ENCODE measurements at regions not wholly inside any gene's neighbourhood (a gene's known extent, or its start where the extent isn't known, plus 50 kb on each side); places are given as distances from the start of the nearest gene placed in this dataset.

DNA sequence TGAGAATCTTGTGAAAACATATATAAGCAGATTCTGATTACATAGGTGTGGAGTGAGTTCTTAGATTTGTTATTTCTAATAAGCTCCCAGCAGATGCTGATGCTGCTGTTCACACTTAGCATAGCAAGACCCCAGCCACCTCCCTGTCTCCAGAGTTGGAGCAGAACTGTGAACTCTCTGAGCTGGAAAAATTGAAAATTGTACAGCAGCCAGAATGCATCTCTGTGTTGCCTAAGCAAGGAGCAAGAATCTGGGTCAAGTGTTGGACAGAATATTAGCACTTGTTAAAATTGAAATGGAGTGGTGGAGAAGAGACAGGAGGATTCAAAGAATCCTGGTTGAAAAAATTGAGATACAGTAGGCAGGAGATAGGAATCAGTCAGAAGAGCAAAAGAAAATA lies 146.6 kb upstream of the FAM47C start:
- no peak for TF ChIP-seq POLR2A (IDR thresholded peaks at IDR 0.05)
- TF ChIP-seq, protein P1, sequence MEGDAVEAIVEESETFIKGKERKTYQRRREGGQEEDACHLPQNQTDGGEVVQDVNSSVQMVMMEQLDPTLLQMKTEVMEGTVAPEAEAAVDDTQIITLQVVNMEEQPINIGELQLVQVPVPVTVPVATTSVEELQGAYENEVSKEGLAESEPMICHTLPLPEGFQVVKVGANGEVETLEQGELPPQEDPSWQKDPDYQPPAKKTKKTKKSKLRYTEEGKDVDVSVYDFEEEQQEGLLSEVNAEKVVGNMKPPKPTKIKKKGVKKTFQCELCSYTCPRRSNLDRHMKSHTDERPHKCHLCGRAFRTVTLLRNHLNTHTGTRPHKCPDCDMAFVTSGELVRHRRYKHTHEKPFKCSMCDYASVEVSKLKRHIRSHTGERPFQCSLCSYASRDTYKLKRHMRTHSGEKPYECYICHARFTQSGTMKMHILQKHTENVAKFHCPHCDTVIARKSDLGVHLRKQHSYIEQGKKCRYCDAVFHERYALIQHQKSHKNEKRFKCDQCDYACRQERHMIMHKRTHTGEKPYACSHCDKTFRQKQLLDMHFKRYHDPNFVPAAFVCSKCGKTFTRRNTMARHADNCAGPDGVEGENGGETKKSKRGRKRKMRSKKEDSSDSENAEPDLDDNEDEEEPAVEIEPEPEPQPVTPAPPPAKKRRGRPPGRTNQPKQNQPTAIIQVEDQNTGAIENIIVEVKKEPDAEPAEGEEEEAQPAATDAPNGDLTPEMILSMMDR (IDR thresholded peaks at IDR 0.05) = no peak

All from lower leg skin (tissue), 3 donors.